ENCODE measurements at regions not wholly inside any gene's neighbourhood (a gene's known extent, or its start where the extent isn't known, plus 50 kb on each side); places are given as distances from the start of the nearest gene placed in this dataset.
"Not testable (repeated sequence)": the region's sequence is repeated elsewhere in the genome, so short reads cannot be mapped to it uniquely, and the experiment has no call there.

DNA sequence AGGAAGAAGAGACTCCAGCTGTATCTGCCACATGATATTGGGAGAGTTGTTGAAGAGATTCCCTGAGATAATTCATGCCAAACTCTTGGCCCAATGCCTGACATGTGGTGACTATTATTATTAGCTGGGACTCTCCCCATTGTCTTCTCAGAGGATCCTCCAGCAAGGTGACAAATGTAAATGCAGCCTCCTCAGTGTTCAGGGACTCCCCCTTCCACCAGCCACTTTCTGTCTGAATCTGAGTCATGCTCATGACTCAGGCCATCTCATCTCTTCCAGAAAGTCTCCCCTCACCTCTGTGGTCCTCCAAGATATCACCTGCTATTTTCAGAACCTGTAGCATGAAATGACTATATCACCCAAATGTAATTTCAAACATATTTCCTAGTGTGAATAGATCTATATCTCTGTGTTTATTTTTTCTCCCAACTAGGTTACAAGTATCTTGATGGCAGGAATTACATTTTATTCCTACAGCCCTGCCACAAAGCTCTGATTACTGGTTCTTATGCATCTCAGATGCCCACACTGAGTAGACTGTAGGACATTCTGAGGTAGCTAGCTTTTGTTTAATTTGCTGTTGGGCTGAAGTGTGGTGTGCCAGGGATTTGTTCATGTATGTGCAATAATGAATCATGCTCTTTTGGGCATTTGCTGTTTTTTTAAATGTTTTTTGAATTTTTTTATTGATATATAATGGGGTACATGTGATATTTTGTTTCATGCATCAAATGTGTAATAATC is 126.6 kb upstream of the IL12B start:
- no peak for FAIRE-seq

DNA sequence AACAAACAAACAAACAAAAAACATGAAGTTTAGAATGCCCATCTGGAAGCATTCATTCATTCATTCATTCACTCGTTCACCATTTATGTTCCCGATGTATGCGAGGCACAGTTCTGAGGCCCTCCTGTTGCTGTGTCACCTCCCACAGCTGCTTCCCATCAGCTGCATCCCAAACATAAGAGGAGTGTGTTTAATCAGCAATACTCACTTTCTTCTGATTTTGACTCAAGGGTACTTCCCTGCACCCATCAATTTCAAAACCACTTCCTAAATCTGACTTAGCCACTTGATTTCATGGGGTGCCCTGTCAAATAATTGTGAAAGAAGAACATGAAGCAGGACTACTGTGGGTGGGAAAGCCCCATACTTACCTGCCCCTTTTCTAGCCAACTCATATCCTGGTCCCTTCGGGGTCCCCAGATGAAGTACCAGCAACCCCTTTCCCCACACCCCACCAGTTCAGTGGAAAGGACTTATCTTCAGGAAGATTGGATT is 128.0 kb upstream of the IL12B start:
- no peak for FAIRE-seq

DNA sequence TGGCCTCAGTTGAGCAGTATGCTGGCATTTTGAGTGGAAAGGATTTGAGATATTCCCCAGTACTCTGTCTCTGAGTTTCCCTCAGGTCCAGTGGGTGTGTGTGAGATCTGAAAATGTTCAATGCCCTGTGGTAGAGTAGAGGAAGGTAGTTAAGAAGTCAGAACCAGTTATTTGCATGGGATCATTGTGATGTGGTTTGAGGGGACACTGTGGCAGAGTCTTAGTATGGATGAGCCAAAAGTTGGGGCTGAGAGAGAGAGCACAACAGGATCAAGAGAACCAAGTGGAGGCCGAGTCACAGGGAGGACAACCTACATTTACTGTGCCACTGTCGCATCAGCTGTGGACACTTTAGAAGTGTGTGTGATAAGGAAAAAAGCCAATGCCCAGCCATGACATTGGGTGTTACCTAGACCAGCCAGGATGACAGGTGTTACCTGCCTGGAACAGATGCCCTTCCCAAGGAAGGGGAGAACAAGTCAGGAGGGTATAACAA is 128.9 kb upstream of the IL12B start:
- FAIRE-seq = no peak

DNA sequence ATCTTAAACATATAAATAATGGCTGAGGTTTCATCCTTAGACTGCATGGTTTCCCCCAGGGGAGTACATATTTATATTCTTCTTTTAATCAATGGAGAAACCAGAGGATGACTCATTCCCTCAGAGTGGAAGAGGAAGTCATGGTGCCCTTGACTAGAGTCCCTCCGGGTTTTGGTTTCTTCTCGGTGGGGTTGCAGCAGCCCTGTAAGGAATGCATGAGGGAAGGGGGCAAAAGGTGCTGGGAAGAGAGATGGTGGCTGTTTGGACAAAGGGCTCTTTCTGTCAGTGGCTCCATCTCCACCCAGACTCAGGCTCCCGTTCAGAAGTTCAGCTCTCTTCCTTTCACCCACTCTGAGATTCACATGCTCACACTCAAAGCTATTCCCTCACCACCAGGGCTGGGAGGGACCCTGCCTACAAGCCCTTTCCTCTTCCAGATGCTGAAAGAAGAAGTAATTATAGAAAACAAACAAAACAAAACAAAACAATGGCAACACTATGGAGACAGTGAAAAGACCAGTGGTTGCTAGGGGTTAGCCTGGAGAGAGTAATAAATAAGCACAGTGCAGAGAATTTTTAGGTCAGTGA is 129.8 kb upstream of the IL12B start:
- no peak for FAIRE-seq

DNA sequence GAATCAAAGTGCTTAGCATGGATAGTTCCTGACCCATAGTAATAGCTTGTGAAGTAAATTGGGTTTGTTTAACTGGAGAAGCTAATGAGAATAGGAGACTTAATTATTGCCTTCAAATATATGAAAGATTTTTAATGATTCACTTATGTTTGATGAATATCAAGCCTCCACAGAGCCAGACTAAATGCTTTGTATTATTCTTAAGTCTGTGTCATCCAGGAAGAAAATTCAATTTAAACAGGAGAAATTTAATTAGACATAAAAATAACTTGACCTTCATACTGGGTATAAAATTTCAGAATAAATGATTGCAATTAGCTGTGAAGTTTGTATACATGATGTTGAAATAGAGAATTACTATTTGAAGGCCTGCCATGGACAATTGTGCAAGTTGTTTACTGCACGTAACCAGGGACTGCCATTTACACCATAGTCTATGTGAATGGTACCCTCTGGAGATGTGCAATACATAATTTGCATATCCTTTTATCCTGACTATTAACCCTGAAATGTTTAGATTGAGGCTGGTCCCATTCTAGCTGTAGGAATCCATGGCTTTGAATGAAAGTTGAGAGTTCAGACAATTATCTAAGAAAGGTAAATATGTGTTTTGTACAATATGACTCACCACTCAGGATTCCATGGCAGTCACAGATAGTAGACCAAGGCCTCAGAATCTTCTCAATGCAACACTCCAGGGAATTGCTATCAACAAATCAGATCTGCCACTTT is 133.5 kb upstream of the IL12B start:
- FAIRE-seq = no peak

DNA sequence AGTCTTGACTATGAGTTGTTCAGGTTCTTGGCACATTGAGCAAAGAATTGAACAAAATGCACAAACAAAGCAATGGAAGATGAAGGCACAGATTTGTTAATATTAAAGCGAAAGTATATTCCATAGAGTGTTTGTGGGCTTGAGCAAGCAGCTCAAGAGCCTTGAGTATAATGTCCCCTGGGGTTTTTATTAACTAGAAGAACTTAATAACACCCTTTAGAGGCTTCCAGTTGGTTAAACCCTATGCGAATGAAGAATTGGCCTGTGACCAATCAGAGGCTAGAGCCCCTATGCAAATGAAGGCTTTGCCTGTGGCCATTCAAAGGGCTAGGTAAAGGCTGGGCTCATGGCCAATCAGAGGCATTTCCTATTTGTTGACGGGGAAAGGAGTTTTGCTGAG is 135.3 kb upstream of the IL12B start:
- FAIRE-seq = no peak

DNA sequence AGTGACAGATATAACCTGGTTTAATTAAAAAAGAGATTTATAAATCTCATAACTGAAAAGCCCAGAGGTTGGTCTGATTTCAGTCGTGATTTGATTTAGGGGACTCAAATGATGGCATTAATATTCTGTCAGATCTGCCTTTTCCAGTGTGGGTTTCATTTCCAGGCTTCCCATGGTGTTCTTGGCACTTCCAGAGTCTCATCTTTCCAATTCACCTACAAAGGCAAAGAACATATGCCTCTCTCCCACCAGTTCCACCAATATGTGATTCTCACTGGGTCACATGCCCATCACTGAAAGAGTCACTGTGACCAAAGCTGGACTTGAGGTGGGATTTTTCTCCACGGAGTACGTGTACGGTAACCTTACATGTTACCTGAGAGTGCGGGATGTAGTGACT is 137.4 kb upstream of the IL12B start:
- no peak for FAIRE-seq

DNA sequence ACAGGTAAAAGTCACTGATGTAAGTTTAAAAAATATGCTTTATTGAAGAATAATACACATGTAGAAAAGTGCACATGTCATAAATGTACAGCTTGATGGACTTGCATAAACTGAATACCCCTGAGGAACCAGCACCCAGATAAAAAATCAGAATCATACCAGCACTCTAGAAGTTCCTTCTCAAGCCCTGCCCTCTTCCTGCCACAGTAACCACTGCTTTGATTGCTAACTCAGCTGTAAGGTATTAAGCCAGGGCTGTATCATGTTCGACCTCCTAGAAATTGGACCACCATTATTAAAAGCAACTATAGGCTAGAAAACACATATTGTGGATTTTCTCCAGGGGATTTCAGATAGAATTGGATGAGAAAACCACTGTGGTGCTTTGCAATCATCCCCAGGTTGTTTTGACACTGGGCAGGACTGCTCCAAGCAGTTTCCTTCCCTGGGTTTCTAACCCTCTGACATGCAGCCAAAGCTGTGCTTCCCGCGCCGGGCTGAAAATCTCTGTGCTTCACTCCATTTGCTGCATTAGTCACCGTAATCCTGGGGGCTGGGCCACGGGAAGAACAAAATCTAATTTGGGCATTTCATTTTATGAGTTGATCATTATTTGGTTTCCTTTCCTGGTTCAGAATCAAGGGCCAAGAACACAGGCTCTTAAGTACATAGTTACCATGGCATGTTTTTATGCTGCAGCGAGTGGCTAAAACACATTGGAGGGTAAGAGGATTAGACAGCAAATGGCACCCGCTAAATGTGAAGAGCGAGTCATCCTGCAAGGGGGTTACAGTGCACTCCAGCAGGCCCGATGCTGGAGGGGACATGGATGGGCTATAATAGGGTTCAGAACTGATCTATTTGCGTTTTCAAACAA is 139.4 kb upstream of the IL12B start:
- no peak for FAIRE-seq

DNA sequence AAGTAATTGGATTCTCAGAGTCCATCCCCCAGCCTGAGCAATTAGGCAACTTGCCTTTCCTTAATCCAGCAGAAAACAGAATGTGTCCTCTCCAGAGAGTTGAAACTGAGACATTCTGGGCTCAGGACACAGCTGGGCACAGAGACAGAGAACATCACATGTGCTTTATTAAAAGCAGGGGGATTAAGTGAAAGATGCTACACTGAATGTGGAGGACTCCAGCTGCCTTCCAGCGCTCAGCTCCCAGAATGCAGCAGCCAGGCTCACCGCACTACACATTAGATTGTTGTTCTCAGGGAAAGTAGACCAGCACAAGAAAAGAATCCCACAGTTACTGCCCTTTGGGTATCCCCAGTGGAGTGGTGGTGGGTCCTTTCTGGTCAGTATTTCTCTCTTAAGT is 141.6 kb upstream of the IL12B start:
- no peak for FAIRE-seq

DNA sequence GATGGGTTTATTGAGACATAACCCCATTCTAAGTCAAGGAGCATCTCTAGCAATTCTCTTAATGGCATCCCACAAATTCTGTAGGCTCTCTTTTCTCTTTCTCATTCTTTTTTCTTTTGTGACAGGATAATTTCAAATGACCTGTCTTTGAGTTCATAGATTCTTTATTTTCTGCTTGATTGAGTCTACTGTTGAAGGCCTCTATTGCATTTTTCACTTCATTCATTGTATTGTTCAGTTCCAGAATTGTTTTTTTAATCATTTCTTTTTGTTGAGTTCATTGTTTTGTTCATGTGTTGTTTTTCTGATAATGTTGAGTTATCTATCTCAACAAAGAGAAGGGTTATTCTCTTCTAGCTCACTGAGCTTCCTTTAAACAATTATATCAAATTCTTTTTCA is 144.7 kb upstream of the IL12B start:
- FAIRE-seq = no peak

DNA sequence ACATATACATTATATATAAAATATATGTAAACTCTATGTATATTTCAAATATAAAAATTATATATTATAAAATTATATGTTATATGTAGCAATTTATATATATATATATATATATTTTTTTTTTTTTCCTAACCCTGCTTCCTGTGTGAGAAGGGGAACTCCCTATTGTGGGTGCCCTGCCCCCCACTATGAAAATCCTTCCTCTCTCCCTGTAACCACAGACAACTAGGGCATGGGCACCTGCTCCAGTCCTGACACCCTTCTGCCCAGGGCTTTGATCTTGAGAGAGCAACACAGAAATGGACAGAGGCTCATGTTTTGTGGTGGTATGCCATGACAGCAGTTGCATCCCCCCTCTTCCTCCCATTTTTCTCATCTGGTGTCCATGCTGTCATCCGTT is 148.7 kb upstream of the IL12B start:
- FAIRE-seq = no peak

DNA sequence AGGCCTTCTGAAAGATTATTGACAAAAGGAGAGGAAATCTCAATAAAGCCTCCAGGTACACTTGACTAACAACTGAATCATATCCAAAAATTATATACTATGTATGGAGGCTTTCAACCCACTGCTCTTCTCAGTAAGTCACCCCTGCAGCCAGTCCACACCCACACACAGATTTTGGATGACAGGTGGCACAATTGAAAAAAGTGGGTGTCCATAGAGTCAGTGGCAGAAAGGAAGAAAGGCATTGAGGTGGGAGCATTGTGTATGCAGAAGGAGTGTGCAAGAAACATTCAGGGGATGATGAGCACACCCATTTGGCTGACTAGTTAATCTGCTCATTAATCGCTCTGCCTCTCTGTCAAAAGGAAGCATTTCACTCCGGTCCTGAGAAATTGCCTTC is 150.6 kb upstream of the IL12B start:
- no peak for FAIRE-seq

DNA sequence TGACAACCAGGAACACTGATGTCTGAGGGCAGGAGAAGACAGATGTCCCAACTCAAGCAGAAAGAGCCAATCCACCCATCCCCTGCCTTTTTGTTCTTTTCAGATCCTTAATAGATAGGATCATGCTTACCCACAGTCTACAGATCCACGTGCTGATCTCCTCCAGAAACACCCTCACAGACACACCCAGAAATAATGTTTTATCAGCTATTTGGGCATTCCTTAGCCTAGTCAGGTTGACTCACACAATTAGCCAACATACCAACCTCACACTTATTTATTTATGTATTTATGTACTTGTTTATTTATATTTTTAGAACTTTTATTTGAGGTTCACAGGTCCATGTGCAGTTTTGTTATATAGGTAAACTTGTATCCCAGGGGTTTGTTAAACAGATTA is 151.5 kb upstream of the IL12B start:
- FAIRE-seq = no peak

DNA sequence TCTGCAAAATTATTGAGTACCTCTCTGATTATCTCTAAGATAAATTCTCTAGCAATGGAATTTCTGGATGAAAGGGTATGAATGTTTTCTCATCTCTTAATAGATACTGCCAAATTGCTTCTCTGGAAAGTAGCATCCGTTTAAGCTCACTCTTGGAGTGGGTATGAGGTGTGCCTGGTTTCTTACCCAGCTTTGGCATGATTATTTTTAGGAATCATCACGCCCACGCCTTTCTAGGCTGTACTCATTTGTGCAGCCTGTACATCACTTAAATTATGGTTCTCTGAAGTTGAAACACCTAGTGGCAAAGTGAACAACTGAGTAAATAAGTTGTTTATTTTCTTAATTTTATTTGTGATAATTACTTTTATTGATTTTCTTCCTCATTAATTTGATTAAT is 156.5 kb upstream of the IL12B start:
- no peak for FAIRE-seq

DNA sequence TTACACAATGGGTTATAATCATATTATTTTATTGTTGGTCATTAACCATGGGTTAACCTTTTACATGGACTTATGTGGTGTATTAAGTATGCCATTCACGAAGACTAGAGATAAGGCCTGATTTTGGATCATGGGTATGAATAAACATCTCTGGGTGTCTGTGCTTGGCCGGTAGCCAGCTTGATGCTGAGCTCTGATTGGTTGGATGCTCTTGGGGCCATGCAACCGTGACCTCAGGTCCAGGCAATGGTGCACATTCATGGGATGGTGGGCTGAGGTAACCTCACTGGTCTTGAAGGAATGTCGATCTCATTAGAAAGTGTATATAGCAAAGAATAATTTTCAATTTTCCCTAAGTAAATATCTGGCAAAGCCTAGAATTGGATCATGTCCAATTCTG is 158.2 kb upstream of the IL12B start:
- FAIRE-seq = no peak

DNA sequence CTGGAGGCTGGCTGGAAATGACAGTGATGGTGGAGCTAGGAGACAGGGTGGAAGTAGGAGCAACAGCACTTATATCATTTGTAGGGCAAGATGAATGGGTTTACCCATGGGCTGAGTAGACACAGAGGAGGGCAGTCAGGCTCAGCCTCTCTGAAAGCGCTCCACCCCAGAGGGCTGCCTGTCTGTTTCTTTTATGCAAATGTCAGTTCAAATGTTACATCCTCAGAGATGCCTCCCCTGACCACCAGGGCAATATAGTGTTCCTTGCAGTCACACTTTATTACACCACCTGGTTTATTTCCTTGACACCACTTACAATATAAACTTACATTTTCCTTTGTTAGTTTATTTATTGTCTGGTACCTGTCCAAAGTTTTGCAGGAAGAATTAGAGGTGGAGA is 159.5 kb upstream of the IL12B start:
- no peak for FAIRE-seq

DNA sequence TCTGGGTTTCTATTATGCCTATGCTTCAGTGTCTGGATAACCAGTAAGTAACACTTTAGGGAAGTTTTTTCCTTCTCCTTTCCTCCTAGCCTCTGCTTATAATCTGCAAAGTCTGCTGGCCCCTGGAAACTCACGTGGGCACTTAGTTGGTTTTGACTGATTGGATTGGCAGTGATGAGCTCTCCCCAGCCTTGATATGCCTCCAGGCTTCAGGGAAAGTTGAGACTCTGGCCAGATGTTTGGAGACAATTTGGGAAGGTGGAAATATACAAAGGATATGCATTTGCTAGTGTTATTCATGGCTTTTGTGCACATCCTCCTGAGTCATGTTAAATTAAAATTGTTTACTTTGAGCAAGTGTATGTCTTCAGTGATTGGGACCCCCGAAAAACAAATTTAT is 160.2 kb upstream of the IL12B start:
- FAIRE-seq = no peak

DNA sequence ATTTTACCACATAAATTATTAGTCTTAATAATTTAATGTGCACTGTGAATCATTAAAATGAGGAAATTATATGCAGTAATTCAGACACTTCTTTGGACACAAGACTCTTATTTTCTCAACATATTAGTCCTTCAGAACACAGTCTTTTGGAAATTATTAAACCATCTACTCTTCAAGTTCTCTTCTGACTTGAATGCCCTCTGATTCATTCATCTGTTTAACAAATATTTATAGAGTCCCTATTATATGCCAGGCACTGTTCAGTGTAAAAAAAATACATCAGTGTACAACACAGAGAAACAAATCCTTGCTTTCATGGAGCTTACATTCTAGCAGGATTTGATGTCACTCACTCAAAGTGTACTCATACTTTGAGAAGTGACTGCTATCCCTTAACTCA is 163.4 kb upstream of the IL12B start:
- no peak for FAIRE-seq

DNA sequence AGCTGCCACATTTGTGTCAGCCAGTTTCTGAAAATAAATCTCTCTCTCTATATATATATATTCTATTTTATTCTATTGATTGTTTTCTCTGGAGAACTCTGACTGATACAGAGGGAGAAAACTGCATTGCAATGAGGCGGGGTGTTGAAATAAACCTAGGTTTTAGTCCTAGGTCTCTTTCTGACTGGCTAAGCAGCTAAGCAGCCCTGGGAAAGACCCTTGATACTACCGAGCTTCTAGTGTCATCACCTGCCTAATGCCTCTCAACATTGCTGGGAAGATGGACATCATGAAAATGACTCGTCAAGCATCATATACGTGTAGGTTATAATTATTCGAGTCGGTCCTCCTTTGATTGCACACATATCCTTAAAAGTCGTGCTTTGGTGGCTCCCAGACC is 166.5 kb upstream of the IL12B start:
- FAIRE-seq = no peak

DNA sequence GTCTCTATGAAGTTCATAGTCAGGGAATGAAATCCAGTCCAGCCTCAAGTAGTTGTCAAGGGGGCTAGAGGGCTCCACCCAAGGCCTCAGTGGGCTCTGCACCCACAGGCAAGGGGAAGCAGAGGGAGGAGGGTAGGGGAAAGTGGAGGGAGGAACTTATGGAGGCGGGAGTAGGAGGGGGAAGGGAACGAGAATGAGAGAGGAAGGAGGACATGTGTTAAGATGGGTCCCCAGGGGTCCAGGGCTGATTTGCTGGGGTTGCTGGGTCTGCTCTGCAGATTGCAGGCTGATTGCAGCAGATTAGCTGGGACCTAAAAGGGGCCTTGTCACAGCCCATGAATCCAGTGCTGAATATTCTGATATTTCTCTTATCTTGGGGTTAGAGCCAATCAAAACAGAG is 166.9 kb upstream of the IL12B start:
- FAIRE-seq = no peak

DNA sequence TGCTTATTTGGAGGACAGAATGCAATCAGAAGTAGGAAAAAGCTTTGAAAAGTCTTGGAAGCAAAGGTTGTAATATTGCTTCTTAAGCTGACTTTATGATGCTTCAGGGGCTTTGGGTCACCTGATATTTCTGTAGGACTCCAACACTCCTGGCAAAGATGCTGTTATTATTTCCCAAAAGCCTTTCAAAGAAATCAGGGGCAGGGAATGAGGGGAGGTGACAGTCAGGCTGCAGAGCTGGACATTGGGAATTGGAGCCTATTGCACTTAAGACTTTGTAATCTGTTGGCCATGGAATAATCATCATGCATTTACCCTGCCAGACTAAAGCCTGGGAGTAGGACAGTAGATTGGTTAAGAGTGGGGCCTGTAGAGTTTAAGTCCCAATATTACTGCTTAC is 168.3 kb upstream of the IL12B start:
- no peak for FAIRE-seq

DNA sequence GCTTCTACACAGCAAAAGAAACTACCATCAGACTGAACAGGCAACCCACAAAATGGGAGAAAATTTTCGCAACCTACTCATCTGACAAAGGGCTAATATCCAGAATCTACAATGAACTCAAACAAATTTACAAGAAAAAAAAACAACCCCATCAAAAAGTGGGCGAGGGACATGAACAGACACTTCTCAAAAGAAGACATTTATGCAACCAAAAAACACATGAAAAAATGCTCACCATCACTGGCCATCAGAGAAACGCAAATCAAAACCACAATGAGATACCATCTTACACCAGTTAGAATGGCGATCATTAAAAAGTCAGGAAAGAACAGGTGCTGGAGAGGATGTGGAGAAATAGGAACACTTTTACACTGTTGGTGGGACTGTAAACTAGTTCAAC is 171.8 kb upstream of the IL12B start:
- FAIRE-seq = not testable (repeated sequence)

DNA sequence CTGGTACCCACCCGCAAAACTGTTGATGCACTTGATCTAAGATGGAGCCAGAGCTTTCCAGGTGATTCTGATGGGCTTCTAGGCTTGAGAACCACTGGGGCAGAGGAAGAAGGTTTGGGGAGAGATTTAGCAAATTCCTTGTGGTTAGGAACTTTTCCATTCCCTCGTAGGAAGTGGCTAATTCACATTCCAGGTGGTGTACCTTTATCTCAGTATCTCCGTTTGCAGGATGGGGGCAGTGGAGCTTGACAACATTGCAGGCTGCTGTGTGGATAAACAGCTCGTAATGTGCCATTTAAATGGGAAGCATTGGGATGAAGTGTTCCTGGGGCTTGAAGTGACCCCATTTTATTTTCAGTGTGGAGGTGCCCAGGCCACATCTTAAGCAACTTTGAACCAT is 172.9 kb upstream of the IL12B start:
- FAIRE-seq = no peak
